B cell (primary cell): ENCODE measurements at regions not wholly inside any gene's neighbourhood (a gene's known extent, or its start where the extent isn't known, plus 50 kb on each side); places are given as distances from the start of the nearest gene placed in this dataset.

Experiments used
- CTCF ChIP-seq: fragments of 200-600 bp; IDR thresholded peaks from one replicate; pipeline ENCODE4 v1.8.0; 2022; ENCODE audit warnings: antibody characterized with exemption, mild to moderate bottlenecking
- EZH2 ChIP-seq: IDR thresholded peaks from 2 replicates; pipeline ENCODE4 v1.6.1; 2012; ENCODE audit warnings: borderline replicate concordance, low read depth, mild to moderate bottlenecking, moderate library complexity, low read length; ENCODE audit not compliant: insufficient read depth, poor library complexity, severe bottlenecking

- no peak for TF ChIP-seq CTCF
- TF ChIP-seq EZH2: no peak
Measured at GRCh38 chr20:58012731-58013510, 215.5 kb downstream of the ANKRD60 start.
